Immature natural killer cell (primary cell): ENCODE measurements at regions not wholly inside any gene's neighbourhood (a gene's known extent, or its start where the extent isn't known, plus 50 kb on each side); places are given as distances from the start of the nearest gene placed in this dataset.

Experiments
- DNase-seq, 3 donors: peaks; one replicate each; pipeline ENCODE4 v3.0.0; 2022; ENCODE audit warnings: mixed read lengths in 1 of 3
- H3K27ac Mint-ChIP-seq, 6 donors: one replicate each; pipeline ENCODE4 v1.8.0; 2020; ENCODE audit warnings: mixed read lengths in 6 of 6, mild to moderate bottlenecking in 5 of 6, inconsistent platforms in 4 of 6, moderate library complexity in 3 of 6
- H3K27me3 Mint-ChIP-seq, 3 donors: one replicate each; pipeline ENCODE4 v1.8.0; 2020 to 2021; ENCODE audit warnings: low read depth in 3 of 3, mild to moderate bottlenecking in 3 of 3, mixed read lengths in 3 of 3, moderate library complexity in 3 of 3, inconsistent platforms in 1 of 3
- H3K36me3 Mint-ChIP-seq, 3 donors: one replicate each; pipeline ENCODE4 v1.8.0; 2020; ENCODE audit warnings: mixed read lengths in 3 of 3, inconsistent platforms in 2 of 3, mild to moderate bottlenecking in 2 of 3
- H3K4me1 Mint-ChIP-seq, 2 donors: one replicate each; pipeline ENCODE4 v1.8.0; 2020; ENCODE audit warnings: inconsistent platforms in 2 of 2, mild to moderate bottlenecking in 2 of 2, mixed read lengths in 2 of 2, moderate library complexity in 1 of 2
- H3K4me3 Mint-ChIP-seq, 5 donors: one replicate each; pipeline ENCODE4 v1.8.0; 2020; ENCODE audit warnings: mild to moderate bottlenecking in 5 of 5, mixed read lengths in 5 of 5, inconsistent platforms in 3 of 5, moderate library complexity in 3 of 5
- H3K9me3 Mint-ChIP-seq, 6 donors: one replicate each; pipeline ENCODE4 v1.8.0; 2020; ENCODE audit warnings: mild to moderate bottlenecking in 6 of 6, mixed read lengths in 6 of 6, inconsistent platforms in 4 of 6, moderate library complexity in 3 of 6

DNA sequence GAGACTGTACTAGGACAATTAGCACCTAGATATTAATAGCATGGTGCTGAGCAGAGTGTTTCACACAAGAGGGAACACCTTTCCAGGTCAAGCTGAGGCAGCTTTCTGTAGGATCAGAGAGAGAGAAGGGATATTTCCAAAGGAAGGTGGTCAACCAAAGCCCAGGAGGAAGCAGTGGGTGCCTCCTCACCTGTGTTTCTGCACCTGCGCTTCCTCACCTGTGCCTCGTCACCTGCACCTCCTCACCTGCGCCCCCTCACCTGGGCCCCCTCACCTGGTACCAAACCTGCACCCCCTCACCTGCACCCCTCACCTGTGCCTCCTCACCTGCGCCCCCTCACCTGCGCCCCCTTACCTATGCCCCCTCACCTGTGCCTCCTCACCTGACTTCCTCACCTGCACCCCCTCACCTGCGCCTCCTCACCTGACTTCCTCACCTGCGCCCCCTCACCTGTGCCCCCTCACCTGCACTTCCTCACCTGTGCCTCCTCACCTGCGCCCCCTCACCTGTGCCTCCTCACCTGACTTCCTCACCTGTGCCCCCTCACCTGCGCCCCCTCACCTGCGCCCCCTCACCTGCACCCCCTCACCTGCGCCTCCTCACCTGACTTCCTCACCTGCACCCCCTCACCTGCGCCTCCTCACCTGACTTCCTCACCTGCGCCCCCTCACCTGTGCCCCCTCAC is 67.9 kb downstream of the TTLL2 start:
- no peak for DNase-seq
- Mint-ChIP-seq H3K36me3 (no peaks in the 10 kb centered on the region), H3K4me3 (no peak overlapping the region), H3K27ac (peak overlapping the region in 1 of 6 donors; percentile 64), H3K9me3 (no peaks in the 10 kb centered on the region), H3K4me1 (no peaks in the 10 kb centered on the region), H3K27me3 (peaks cover 0 to 4% (median 0%) of the 10 kb centered on the region in 3 donors)

DNA sequence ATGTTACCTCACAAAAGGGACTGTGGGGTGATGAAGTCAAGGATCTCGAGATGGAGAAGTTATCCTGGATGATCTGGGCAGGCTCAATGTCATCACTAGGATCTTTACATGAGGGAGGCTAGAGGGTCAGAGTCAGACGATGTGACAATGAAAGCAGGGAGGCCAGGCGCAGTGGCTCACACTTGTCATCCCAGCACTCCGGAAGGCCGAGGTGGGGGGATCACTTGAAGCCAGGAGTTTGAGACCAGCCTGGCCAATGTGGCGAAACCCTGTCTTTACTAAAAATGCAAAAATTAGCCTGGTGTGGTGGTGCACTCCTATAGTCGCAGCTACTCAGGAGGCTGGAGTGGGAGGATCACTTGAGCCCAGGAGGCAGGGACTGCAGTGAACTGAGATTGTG is 68.8 kb downstream of the TTLL2 start:
- Mint-ChIP-seq H3K27ac (no peak overlapping the region), H3K4me1 (no peaks in the 10 kb centered on the region), H3K4me3 (no peak overlapping the region), H3K36me3 (no peaks in the 10 kb centered on the region), H3K9me3 (no peaks in the 10 kb centered on the region), H3K27me3 (peaks cover 0 to 4% (median 0%) of the 10 kb centered on the region in 3 donors)
- no peak for DNase-seq

DNA sequence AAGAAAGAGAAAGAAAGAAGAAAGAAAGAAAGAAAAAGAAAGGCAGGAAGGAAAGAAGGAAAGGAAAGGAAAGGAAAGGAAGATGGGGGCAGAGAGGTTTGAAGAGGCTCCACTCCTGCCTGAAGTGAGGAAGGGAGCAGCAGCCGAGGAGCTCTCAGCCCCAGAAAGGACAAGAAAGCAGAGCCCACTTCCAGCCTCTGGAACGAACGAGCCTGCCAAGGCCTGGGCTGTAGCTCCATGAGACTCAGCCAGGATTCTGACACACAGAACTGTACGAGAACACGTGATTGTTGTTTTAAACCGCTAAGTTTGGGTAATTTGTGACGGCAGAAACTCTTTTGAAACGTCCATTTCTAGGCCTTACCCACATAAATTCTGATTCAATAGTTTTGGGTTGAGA is 69.5 kb downstream of the TTLL2 start:
- H3K4me3 Mint-ChIP-seq = no peak overlapping the region
- H3K4me1 Mint-ChIP-seq = no peaks in the 10 kb centered on the region
- no peaks in the 10 kb centered on the region for H3K36me3 Mint-ChIP-seq
- no peak for DNase-seq
- no peaks in the 10 kb centered on the region for H3K9me3 Mint-ChIP-seq
- no peak overlapping the region for H3K27ac Mint-ChIP-seq
- H3K27me3 Mint-ChIP-seq = peaks cover 0 to 4% (median 0%) of the 10 kb centered on the region in 3 donors

DNA sequence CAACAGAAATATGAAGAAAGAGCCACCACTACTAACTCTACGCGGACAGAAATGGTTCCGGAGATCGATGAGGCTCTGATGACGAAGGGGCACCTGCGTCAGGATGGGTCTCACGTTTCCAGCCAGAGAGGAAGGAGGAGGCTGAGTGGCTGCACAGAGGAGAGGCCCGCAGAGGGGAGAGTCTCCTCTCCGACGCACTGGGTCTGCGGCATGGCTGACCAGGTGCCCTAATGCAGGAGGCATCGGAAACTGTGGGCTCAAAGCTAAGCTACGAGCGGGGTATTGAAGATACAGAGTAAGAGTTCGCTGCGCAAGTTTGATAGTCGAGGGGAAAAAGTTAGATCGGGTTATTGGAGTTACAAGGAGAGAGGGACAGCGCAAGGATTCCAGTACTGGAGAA is 69.9 kb downstream of the TTLL2 start:
- DNase-seq = no peak
- no peaks in the 10 kb centered on the region for H3K9me3 Mint-ChIP-seq
- H3K27ac Mint-ChIP-seq = no peak overlapping the region
- peaks cover 0 to 4% (median 0%) of the 10 kb centered on the region in 3 donors for H3K27me3 Mint-ChIP-seq
- no peak overlapping the region for H3K4me3 Mint-ChIP-seq
- H3K36me3 Mint-ChIP-seq = no peaks in the 10 kb centered on the region
- no peaks in the 10 kb centered on the region for H3K4me1 Mint-ChIP-seq

DNA sequence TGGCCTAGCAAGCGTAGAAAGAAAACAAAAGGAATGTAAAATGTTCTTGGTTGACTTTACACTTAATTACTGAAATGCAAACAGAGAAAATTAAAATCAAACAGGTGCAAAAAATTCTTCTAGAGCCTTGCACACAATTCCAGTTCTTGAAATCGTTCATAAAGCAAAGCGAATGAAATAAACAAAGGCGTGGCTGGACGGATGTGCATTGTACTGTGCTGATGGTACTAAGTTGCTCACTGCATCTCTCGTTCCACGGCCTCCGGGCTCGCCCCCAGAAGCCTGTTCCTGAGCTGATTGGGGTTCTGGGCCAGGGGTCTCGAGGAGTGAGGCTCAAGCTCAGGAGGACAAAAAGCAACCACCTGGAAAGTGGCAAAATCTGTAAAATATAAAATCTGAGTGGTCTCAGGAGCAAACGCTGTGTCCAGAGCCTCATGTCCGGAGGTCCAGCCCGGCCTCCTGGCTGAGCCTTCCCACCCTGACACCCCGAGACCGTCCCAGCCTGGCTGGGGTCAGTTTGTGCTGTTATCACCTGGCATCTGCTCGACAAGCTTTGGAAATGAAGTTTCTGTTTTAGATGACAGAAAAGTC is 71.3 kb downstream of the TTLL2 start:
- H3K4me1 Mint-ChIP-seq = no peaks in the 10 kb centered on the region
- no peak overlapping the region for H3K27ac Mint-ChIP-seq
- no peak overlapping the region for H3K4me3 Mint-ChIP-seq
- H3K9me3 Mint-ChIP-seq = no peaks in the 10 kb centered on the region
- DNase-seq = no peak
- no peaks in the 10 kb centered on the region for H3K36me3 Mint-ChIP-seq
- peaks cover 0 to 6% (median 0%) of the 10 kb centered on the region in 3 donors for H3K27me3 Mint-ChIP-seq

DNA sequence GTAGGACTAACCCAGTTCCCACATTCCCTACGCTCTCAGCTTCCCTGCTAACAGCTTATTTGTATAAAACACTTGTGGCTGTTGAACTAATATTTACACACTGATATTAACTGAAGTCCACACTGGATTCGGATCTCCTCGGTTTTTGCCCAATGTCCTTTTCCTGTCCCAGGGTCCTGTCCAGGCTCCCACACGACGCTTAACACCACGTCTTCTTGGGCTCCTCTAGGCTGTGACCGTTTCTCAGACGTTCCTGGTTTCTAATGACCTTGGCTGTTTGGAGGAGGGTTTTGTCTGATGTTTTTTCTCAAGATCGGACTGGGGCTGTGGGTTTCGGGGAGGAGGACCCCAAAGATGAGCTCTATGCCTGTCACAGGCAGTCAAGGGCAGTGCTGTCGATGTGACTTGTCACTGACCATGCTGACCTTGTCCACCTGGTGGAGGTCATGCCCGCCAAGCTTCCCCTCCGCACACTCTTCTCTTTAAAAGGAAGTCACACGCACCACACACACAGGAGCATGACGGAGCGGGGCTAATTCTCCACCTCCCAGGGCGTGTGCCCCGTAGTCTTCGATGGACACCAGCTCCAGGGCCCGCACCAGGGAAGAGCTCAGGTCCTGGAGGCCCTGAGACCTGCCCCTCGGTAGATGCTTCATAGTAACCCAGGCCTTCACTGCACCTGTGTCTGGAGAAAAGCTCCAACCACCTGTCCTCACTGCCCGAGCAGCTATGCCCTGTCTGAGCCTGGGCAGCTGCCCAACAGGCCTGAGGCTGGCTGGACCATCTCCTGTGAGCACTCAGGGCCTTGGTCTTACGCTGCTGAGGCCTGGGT is 72.0 kb downstream of the TTLL2 start:
- peaks cover 0 to 6% (median 0%) of the 10 kb centered on the region in 3 donors for H3K27me3 Mint-ChIP-seq
- no peaks in the 10 kb centered on the region for H3K4me1 Mint-ChIP-seq
- no peaks in the 10 kb centered on the region for H3K9me3 Mint-ChIP-seq
- H3K36me3 Mint-ChIP-seq = no peaks in the 10 kb centered on the region
- no peak for DNase-seq
- no peak overlapping the region for H3K27ac Mint-ChIP-seq
- H3K4me3 Mint-ChIP-seq = no peak overlapping the region

DNA sequence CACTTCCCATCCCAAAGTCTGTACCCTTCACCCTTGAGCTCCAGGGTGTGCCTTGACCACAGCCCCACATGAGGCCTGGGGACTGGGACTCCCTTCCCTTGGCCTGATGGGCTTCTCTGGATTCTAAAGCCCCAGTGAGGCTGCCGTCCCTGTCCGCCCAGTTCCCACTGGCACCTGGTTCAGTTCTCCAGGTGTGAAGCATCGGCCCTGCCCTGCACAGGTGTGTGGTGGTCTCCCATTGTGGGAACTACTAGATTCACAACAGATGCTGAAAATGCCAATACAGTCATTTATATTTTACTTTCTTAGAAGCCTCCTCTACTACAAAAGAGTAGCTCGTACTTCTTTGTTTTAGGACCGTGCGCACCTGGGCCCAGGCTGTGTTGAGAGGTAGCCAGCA is 72.8 kb downstream of the TTLL2 start:
- Mint-ChIP-seq H3K27me3 (peaks cover 0 to 6% (median 0%) of the 10 kb centered on the region in 3 donors), H3K4me3 (no peak overlapping the region), H3K9me3 (no peaks in the 10 kb centered on the region), H3K36me3 (no peaks in the 10 kb centered on the region), H3K4me1 (no peaks in the 10 kb centered on the region), H3K27ac (no peak overlapping the region)
- DNase-seq = no peak

DNA sequence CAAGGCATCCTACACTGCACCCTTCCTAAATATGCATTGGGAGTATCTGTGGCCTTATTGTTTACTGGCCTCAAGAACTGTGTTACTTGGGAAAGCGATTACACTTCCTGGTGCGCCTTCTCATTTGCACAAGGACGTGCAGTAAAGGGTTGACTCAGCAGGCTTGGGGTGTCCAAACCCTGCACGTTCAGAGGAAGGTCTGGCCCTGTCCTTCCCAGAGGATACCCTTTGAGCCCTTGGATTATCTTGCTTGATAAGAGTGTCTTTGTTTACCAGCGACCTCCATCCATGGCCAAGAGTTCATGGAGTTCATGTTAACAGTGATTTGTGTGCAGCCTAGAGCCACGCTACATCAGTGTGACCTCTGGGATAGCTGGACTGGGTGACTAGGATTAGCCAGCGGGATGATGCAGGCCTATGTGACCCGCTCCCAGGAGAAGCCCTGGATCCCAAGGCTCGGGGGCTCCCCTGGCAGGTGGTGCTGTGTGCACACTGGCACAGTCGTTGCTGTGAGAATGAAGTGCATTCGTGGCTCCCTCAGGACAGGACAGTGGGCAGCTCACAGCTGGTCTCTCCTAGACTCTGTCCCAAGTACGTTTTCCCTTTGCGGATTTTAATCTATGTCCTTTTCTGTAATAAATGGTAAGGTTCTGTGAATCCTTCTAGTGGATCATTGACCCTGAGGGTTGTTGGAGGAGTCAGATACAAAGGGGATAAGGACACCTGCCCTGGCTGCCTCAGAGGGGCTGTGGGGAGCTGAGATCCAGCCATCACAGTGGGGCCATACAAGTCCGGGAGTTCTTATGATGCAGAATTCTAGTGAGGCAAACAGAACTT is 73.5 kb downstream of the TTLL2 start:
- no peaks in the 10 kb centered on the region for H3K4me1 Mint-ChIP-seq
- H3K9me3 Mint-ChIP-seq = no peaks in the 10 kb centered on the region
- H3K36me3 Mint-ChIP-seq = no peaks in the 10 kb centered on the region
- peaks cover 0 to 6% (median 0%) of the 10 kb centered on the region in 3 donors for H3K27me3 Mint-ChIP-seq
- H3K27ac Mint-ChIP-seq = no peak overlapping the region
- H3K4me3 Mint-ChIP-seq = no peak overlapping the region
- DNase-seq = no peak

DNA sequence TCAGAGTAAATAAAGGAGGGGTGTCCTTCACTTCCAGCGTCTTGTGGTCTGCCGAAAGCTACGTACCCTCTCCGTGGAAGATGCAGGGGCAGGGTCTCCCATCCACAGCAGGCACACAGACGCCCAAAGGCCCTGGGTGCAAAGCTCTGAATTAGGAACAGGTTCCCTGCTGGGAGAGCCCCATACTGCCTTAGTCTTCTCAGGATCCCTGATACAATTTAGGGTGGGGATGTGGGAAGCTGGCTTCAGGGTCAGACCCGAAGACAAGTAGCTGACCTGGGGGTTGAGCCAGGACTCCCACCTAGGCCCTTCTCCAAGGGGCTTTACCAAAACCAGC is 74.1 kb downstream of the TTLL2 start:
- no peak overlapping the region for H3K27ac Mint-ChIP-seq
- H3K27me3 Mint-ChIP-seq = peaks cover 0 to 6% (median 1%) of the 10 kb centered on the region in 3 donors
- no peak overlapping the region for H3K4me3 Mint-ChIP-seq
- DNase-seq = no peak
- H3K9me3 Mint-ChIP-seq = peaks cover 0 to 1% (median 0%) of the 10 kb centered on the region in 6 donors
- no peaks in the 10 kb centered on the region for H3K4me1 Mint-ChIP-seq
- H3K36me3 Mint-ChIP-seq = no peaks in the 10 kb centered on the region

DNA sequence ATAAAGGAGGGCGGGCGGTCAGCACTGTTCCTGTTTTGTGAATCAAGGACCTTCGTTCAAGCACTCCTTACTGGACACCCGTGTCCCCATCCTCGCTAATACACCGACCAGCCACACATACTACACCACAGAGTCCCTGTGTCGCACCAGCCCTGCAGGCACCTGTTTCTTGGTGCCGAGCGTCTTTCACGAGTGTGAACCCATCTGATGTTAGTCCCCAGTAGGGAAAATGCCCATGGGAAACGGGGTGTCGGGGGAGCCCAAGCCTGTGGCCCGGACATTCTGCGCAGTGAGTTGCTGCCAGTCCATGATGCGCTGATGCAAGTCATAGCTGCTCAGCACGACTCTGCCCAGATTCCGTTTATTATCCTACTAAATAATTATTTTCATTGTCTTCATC is 74.7 kb downstream of the TTLL2 start:
- Mint-ChIP-seq H3K27ac (no peak overlapping the region), H3K9me3 (peaks cover 0 to 1% (median 0%) of the 10 kb centered on the region in 6 donors), H3K4me3 (no peak overlapping the region), H3K36me3 (no peaks in the 10 kb centered on the region), H3K4me1 (no peaks in the 10 kb centered on the region), H3K27me3 (peaks cover 0 to 6% (median 3%) of the 10 kb centered on the region in 3 donors)
- DNase-seq = no peak

DNA sequence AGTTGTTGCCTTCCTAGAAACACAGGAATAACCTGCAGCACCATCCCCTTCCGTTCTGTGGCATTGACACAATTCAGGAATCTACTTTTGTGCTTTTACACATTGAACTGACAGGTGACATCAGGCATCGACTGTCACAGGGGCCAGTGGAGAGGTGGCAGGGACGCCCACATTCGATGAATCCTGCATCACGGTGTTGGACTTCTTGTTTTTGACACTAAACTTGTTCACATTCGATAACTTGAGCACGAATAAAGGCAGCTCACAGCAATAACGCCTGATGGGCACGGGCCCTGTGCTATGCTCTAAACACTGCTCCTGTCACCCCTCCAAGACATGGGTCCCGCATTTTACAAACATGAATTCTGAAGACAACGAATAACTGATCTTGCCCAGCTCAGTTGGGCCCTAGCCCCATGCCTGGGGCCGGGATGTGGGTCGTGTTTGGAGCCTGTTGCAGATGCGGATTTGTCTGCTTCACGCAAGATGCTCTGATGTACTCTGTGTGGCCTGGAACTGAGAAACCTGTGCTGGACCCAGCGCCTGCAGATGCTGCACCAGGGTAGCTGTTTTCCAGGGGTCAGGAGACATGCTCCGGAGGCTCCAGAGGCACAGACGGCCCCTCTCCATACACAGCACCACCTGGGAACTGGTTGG is 75.7 kb downstream of the TTLL2 start:
- H3K9me3 Mint-ChIP-seq = peaks cover 0 to 1% (median 0%) of the 10 kb centered on the region in 6 donors
- no peak for DNase-seq
- H3K27me3 Mint-ChIP-seq = peaks cover 3 to 5% (median 4%) of the 10 kb centered on the region in 3 donors
- H3K4me3 Mint-ChIP-seq = no peak overlapping the region
- no peak overlapping the region for H3K27ac Mint-ChIP-seq
- no peaks in the 10 kb centered on the region for H3K36me3 Mint-ChIP-seq
- H3K4me1 Mint-ChIP-seq = no peaks in the 10 kb centered on the region

DNA sequence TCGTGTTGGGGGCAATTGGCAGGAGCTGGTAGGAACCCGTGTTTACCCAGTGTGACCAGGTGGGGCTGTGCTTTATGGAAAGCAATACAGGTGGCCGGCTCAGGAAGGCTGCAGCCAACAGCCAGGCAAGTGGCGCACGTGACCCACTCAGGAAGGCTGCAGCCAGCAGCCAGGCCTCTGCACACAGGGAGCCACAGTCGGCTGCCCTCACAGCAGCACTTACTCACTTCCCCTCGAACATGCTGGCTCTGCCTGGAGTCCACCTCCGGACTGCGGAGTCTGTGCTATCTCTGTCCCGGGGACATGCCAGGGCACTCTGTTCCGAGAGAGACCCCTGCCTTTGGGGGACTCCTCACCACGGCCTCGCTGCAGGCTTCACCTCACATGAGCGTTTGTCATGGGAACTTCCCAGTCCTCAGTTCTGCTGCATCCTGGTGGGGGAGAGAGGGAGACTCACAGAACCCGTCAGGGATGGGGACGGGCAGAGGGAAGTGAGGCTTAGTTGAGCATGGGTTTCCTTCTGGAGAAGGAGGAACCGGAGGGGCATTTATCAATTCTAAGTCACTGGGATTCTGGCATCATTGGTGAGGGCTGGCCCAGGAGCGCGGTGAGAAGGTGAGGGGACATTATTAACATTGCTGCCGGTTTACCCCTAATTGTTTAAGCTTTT is 76.8 kb downstream of the TTLL2 start:
- no peak overlapping the region for H3K27ac Mint-ChIP-seq
- no peak for DNase-seq
- no peak overlapping the region for H3K4me3 Mint-ChIP-seq
- H3K36me3 Mint-ChIP-seq = no peaks in the 10 kb centered on the region
- H3K4me1 Mint-ChIP-seq = no peaks in the 10 kb centered on the region
- peaks cover 0 to 1% (median 0%) of the 10 kb centered on the region in 6 donors for H3K9me3 Mint-ChIP-seq
- peaks cover 3 to 10% (median 3%) of the 10 kb centered on the region in 3 donors for H3K27me3 Mint-ChIP-seq

DNA sequence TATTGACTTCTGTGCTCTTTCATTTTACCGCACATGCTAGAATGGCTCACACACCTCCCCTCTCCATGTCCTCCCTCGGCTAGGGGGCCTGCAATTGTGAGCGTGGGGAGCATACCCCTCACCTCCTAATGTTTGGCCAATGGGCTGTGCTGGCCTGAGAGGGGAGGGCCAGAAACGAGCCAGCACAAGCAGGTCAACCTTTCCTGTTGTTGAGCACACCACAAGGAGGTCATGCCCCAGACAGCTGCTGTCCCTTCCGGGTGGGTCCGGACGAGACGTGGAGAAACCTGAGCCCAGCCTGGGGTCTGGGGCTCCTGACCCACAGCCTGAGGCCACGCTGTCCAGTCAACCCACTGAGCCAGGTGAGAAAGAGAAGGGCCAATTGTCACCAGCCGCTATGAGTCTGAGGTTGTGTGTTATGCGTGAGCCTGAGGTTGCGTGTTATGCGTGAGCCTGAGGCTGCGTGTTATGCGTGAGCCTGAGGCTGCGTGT is 77.4 kb downstream of the TTLL2 start:
- DNase-seq = no peak
- peaks cover 0 to 1% (median 0%) of the 10 kb centered on the region in 6 donors for H3K9me3 Mint-ChIP-seq
- no peak overlapping the region for H3K4me3 Mint-ChIP-seq
- H3K36me3 Mint-ChIP-seq = no peaks in the 10 kb centered on the region
- no peaks in the 10 kb centered on the region for H3K4me1 Mint-ChIP-seq
- H3K27ac Mint-ChIP-seq = no peak overlapping the region
- H3K27me3 Mint-ChIP-seq = peaks cover 2 to 10% (median 3%) of the 10 kb centered on the region in 3 donors
